ENCODE measurements at regions not wholly inside any gene's neighbourhood (a gene's known extent, or its start where the extent isn't known, plus 50 kb on each side); places are given as distances from the start of the nearest gene placed in this dataset.

GRCh38 chr12:42976122-42976521 lies 386.6 kb upstream of the PRICKLE1 start:
- Histone ChIP-seq H2AFZ (ENCODE audit: control insufficient read depth, low read length) (no peak overlapping the region), H3K4me1 (ENCODE audit: control insufficient read depth, extremely low read depth, insufficient read depth, low read length) (no peaks in the 10 kb centered on the region), H3K9ac (ENCODE audit: control insufficient read depth, extremely low read depth, insufficient read depth, low read length) (no peak overlapping the region), H3K9me1 (ENCODE audit: control insufficient read depth, extremely low read depth, insufficient read depth, low read length) (no peaks in the 10 kb centered on the region), H3K4me3 (ENCODE audit: control insufficient read depth in 2 of 3, extremely low read depth in 1 of 3, insufficient read depth in 2 of 3, low read depth in 1 of 3, low read length in 3 of 3) (no peak overlapping the region), H3K36me3 (ENCODE audit: control insufficient read depth in 2 of 2, extremely low read depth in 1 of 2, insufficient read depth in 2 of 2, low read length in 2 of 2) (no peaks in the 10 kb centered on the region), H3K27me3 (ENCODE audit: control insufficient read depth, extremely low read depth, insufficient read depth, low read length) (no peaks in the 10 kb centered on the region), H4K20me1 (ENCODE audit: control insufficient read depth, extremely low read depth, insufficient read depth, low read length) (no peaks in the 10 kb centered on the region), H3K79me2 (ENCODE audit: control insufficient read depth, insufficient read depth, low read length) (no peaks in the 10 kb centered on the region), H3K27ac (ENCODE audit: control insufficient read depth, insufficient read depth, low read length) (no peak overlapping the region), H3K9me3 (ENCODE audit: control insufficient read depth, low read depth, low read length) (no peaks in the 10 kb centered on the region), H3K4me2 (ENCODE audit: control insufficient read depth, extremely low read depth, insufficient read depth, low read depth, low read length) (no peak overlapping the region)
- no peak for DNase-seq (ENCODE audit: low read depth, low spot score)
- dilution Hi-C loops (cut with MboI; ENCODE audit: extremely low pct_ligation_motif_present, low sequenced_read_pairs), result no loop called here
- TF ChIP-seq CTCF (optimal IDR thresholded peaks at IDR 0.05 in 1 of 3, IDR thresholded peaks at IDR 0.05 in 1 of 3, conservative IDR thresholded peaks at IDR 0.05 in 1 of 3; ENCODE audit: extremely low read depth in 1 of 3, insufficient read depth in 2 of 3, low read length in 3 of 3) (no peak), EZH2 (IDR thresholded peaks at IDR 0.05; ENCODE audit: low read length) (no peak)
- FAIRE-seq, result no peak

- no peaks in the 10 kb centered on the region for H3K36me3 ChIP-seq (ENCODE audit: control insufficient read depth in 2 of 2, extremely low read depth in 1 of 2, insufficient read depth in 2 of 2, low read length in 2 of 2)
- H3K4me2 ChIP-seq (ENCODE audit: control insufficient read depth, extremely low read depth, insufficient read depth, low read depth, low read length), result no peak overlapping the region
- dilution Hi-C loops (cut with MboI; ENCODE audit: extremely low pct_ligation_motif_present, low sequenced_read_pairs), result no loop called here
- no peaks in the 10 kb centered on the region for H3K9me1 ChIP-seq (ENCODE audit: control insufficient read depth, extremely low read depth, insufficient read depth, low read length)
- DNase-seq (ENCODE audit: low read depth, low spot score) (no peak), FAIRE-seq (no peak)
- H3K9me3 ChIP-seq (ENCODE audit: control insufficient read depth, low read depth, low read length), result no peaks in the 10 kb centered on the region
- peak overlapping the region; percentile 9 for H2AFZ ChIP-seq (ENCODE audit: control insufficient read depth, low read length)
- H3K27me3 ChIP-seq (ENCODE audit: control insufficient read depth, extremely low read depth, insufficient read depth, low read length), result no peaks in the 10 kb centered on the region
- no peak overlapping the region for H3K27ac ChIP-seq (ENCODE audit: control insufficient read depth, insufficient read depth, low read length)
- H3K79me2 ChIP-seq (ENCODE audit: control insufficient read depth, insufficient read depth, low read length), result no peaks in the 10 kb centered on the region
- TF ChIP-seq EZH2 (IDR thresholded peaks at IDR 0.05; ENCODE audit: low read length) (no peak), CTCF (optimal IDR thresholded peaks at IDR 0.05 in 1 of 3, IDR thresholded peaks at IDR 0.05 in 1 of 3, conservative IDR thresholded peaks at IDR 0.05 in 1 of 3; ENCODE audit: extremely low read depth in 1 of 3, insufficient read depth in 2 of 3, low read length in 3 of 3) (no peak)
- H3K4me3 ChIP-seq (ENCODE audit: control insufficient read depth in 2 of 3, extremely low read depth in 1 of 3, insufficient read depth in 2 of 3, low read depth in 1 of 3, low read length in 3 of 3), result no peak overlapping the region
- no peaks in the 10 kb centered on the region for H4K20me1 ChIP-seq (ENCODE audit: control insufficient read depth, extremely low read depth, insufficient read depth, low read length)
- H3K4me1 ChIP-seq (ENCODE audit: control insufficient read depth, extremely low read depth, insufficient read depth, low read length), result peaks cover 15% of the 10 kb centered on the region
- no peak overlapping the region for H3K9ac ChIP-seq (ENCODE audit: control insufficient read depth, extremely low read depth, insufficient read depth, low read length)
These were observed 379.8 kb upstream of the PRICKLE1 start for GRCh38 chr12:42969355-42969754.

All from keratinocyte (primary cell).